ENCODE measurements at regions not wholly inside any gene's neighbourhood (a gene's known extent, or its start where the extent isn't known, plus 50 kb on each side); places are given as distances from the start of the nearest gene placed in this dataset.

GRCh38 chr12:115474539-115475353 lies 790.8 kb upstream of the TBX3 start:
- TF ChIP-seq GATA2 (IDR thresholded peaks at IDR 0.05; ENCODE audit: low read depth, low read length) (no peak), GATA3 (IDR thresholded peaks at IDR 0.05; ENCODE audit: low read depth, low read length) (no peak)
